Aorta (tissue), 5 donors: ENCODE measurements at regions not wholly inside any gene's neighbourhood (a gene's known extent, or its start where the extent isn't known, plus 50 kb on each side); places are given as distances from the start of the nearest gene placed in this dataset.

ENCODE experiments used
- ATAC-seq: fragments of 200-7000 bp; cut with Tn5 transposase; one replicate; pipeline ENCODE4 v1.9.1; 2022; ENCODE audit warnings: moderate library complexity; ENCODE audit not compliant: low FRiP score
- DNase-seq, 2 donors: peaks; one replicate each; pipeline ENCODE4 v3.0.0-alpha.2; 2020
- H3K27ac ChIP-seq, 2 donors: one replicate each; pipeline ENCODE4 v1.5.1; 2013; ENCODE audit warnings: low read length in 2 of 2, mild to moderate bottlenecking in 2 of 2, moderate library complexity in 2 of 2, control low read depth in 1 of 2, inconsistent platforms in 1 of 2, low read depth in 1 of 2
- H3K27me3 ChIP-seq, 2 donors: one replicate each; pipeline ENCODE4 v1.6.1; 2013; ENCODE audit warnings: control low read depth in 1 of 2, low read length in 1 of 2, mild to moderate bottlenecking in 1 of 2, moderate library complexity in 1 of 2; ENCODE audit not compliant: insufficient read depth in 2 of 2, control insufficient read depth in 1 of 2
- H3K36me3 ChIP-seq, 2 donors: one replicate each; pipeline ENCODE4 v1.6.1; 2013; ENCODE audit warnings: control low read depth in 1 of 2, low read length in 1 of 2, mild to moderate bottlenecking in 1 of 2; ENCODE audit not compliant: insufficient read depth in 2 of 2, control insufficient read depth in 1 of 2
- H3K4me1 ChIP-seq, 2 donors: one replicate each; pipeline ENCODE4 v1.6.1; 2013; ENCODE audit warnings: low read length in 2 of 2, control low read depth in 1 of 2, mild to moderate bottlenecking in 1 of 2, moderate library complexity in 1 of 2; ENCODE audit not compliant: insufficient read depth in 2 of 2, control insufficient read depth in 1 of 2
- H3K4me3 ChIP-seq, 2 donors: one replicate each; pipeline ENCODE4 v1.5.1; 2013; ENCODE audit warnings: low read length in 2 of 2, control low read depth in 1 of 2, mild to moderate bottlenecking in 1 of 2
- H3K9me3 ChIP-seq: one replicate; pipeline ENCODE4 v1.6.1; 2013; ENCODE audit warnings: mild to moderate bottlenecking, low read length; ENCODE audit not compliant: control insufficient read depth
- WGBS, 2 donors: extraction: QIAGEN DNeasy Blood & Tissue Kit; methylation state at CpG; one replicate each; pipeline ENCODE4 v1.1.7; 2013; 5-methylcytosine and 5-hydroxymethylcytosine counted together
- intact Hi-C, 2 donors: fragments of 100-400 bp; cut with DNase I; formaldehyde crosslinking; loops; one replicate each; pipeline versions ENCODE4 v1.14.2 to v1.15.0; 2022
- donor health status: healthy with polysubstance abuse.
- donor health status: Bipolar disorder and iron deficiency.
- donor health status: DM: no; HTN: no; CAD: no.
- donor health status: DM: no; HTN: no; CAD: no.
- donor health status: DM: yes; HTN: yes; CAD: no.

GRCh38 chr21:35853321-35854239 is 206.7 kb downstream of the SETD4 start:
- Histone ChIP-seq H3K36me3 (no peaks in the 10 kb centered on the region), H3K4me3 (no peak overlapping the region), H3K27me3 (no peaks in the 10 kb centered on the region), H3K4me1 (no peaks in the 10 kb centered on the region), H3K9me3 (no peaks in the 10 kb centered on the region), H3K27ac (no peak overlapping the region)
- no peak for DNase-seq
- WGBS, 2 donors: 92 to 95% methylated on average over 9 of the region's 9 CpGs
- intact Hi-C loops: loop anchor here (5.0 to 10.0 kb wide), 3 partner anchors 79 to 966 kb away; no protein-coding TSS in a partner anchor
- no peak for ATAC-seq

DNA sequence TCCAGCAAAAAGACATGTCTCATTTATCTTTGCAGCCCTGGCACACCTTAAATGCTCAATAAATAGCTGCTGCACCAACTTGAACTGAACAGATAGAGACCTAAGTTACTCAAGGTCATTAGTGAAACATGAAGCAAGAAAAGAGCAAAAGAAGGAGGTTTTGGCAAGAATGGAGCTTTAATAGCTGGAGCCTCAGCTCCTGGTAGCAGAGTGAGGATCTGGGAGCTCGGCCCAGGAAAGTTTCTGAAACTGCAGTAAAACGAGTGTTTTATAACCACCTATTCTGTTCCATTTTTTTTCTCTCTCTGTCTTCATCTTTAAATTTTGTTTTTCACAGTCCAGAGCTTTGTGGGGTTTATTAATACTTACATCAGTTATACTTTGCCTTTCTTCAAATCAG is 207.5 kb downstream of the SETD4 start:
- no peaks in the 10 kb centered on the region for H3K9me3 ChIP-seq
- no peaks in the 10 kb centered on the region for H3K36me3 ChIP-seq
- no peaks in the 10 kb centered on the region for H3K4me1 ChIP-seq
- no peak for ATAC-seq
- H3K27ac ChIP-seq: no peak overlapping the region
- intact Hi-C loops: loop anchor here (5.0 to 10.0 kb wide), 3 partner anchors 79 to 966 kb away; no protein-coding TSS in a partner anchor
- H3K4me3 ChIP-seq: no peak overlapping the region
- WGBS, 2 donors: 40 to 45% methylated on average over 2 of the region's 2 CpGs
- no peaks in the 10 kb centered on the region for H3K27me3 ChIP-seq
- no peak for DNase-seq

DNA sequence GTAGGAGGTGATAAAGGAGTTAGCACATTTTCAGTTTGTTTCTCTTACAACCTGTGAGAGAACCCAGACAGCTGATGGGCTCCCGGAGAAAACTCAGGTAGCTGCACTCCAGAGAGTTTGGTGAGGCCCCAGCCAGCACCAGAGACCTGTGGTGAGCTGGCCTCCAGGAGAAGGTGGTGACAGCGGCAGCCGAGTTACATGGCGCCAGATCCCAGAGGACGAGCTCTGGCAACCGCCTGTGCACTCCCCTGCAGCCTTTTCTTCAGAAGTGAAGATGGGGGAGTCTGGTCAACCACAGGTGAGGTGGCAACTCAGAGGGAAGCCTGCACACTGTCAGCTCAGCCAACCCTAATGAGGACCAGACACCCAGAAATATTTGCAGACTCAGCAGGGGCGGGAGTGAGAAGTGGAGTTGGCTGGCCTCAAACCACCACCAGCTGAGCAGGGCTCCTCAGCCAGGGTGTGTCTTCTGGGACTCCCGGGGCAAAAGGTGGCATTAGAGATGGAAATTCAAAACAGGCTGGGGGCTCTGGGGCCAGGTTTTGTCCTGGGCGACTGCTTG is 209.7 kb downstream of the SETD4 start:
- peak in 1 of 2 donors; percentile 53 for DNase-seq
- no peaks in the 10 kb centered on the region for H3K36me3 ChIP-seq
- peak overlapping the region; percentile 18 to 77 for H3K27ac ChIP-seq
- 3 to 7% methylated on average over 9 of the region's 9 CpGs for WGBS, 2 donors
- H3K4me3 ChIP-seq: no peak overlapping the region
- H3K4me1 ChIP-seq: no peaks in the 10 kb centered on the region
- H3K9me3 ChIP-seq: no peaks in the 10 kb centered on the region
- no peaks in the 10 kb centered on the region for H3K27me3 ChIP-seq
- intact Hi-C loops: loop anchor here (5.0 to 10.0 kb wide), 3 partner anchors 82 to 963 kb away; no protein-coding TSS in a partner anchor
- ATAC-seq: peak; percentile 23

- no peaks in the 10 kb centered on the region for H3K4me1 ChIP-seq
- H3K27me3 ChIP-seq: no peaks in the 10 kb centered on the region
- H3K4me3 ChIP-seq: no peak overlapping the region
- intact Hi-C loops: loop anchor here (5.0 to 10.0 kb wide), 3 partner anchors 82 to 963 kb away; no protein-coding TSS in a partner anchor
- no peaks in the 10 kb centered on the region for H3K9me3 ChIP-seq
- ATAC-seq (peak; percentile 82), DNase-seq (no peak)
- peak overlapping the region in 1 of 2 donors; percentile 77 for H3K27ac ChIP-seq
- WGBS, 2 donors: 1 to 3% methylated on average over 5 of the region's 5 CpGs
- H3K36me3 ChIP-seq: no peaks in the 10 kb centered on the region
These were observed 210.3 kb downstream of the SETD4 start for GRCh38 chr21:35850029-35850428.

DNA sequence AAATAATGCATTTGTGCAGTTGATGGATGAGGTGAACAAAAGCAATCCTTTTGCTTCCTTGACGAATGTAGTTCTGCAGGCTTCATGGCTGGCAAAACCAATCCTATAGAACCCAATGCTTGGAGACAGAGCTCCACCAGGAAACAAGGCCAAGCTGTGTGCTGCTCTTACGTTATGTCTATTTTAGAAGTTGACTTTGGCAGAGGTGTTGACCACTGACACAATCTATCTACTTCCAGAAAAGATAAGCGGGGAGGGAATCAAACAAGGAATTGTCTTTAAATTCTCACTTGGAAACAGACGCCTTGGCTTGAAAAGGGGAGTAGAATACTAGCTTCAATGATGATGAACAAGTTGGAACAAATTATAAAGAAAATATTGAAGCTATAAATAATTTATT is 211.2 kb downstream of the SETD4 start:
- no peaks in the 10 kb centered on the region for H3K36me3 ChIP-seq
- no peak overlapping the region for H3K4me3 ChIP-seq
- H3K27ac ChIP-seq: no peak overlapping the region
- ATAC-seq (no peak), DNase-seq (no peak)
- no peaks in the 10 kb centered on the region for H3K4me1 ChIP-seq
- intact Hi-C loops: no loop called here
- H3K9me3 ChIP-seq: no peaks in the 10 kb centered on the region
- 9 to 16% methylated on average over 4 of the region's 4 CpGs for whole genome bisulfite sequencing, 2 donors
- H3K27me3 ChIP-seq: no peaks in the 10 kb centered on the region

DNA sequence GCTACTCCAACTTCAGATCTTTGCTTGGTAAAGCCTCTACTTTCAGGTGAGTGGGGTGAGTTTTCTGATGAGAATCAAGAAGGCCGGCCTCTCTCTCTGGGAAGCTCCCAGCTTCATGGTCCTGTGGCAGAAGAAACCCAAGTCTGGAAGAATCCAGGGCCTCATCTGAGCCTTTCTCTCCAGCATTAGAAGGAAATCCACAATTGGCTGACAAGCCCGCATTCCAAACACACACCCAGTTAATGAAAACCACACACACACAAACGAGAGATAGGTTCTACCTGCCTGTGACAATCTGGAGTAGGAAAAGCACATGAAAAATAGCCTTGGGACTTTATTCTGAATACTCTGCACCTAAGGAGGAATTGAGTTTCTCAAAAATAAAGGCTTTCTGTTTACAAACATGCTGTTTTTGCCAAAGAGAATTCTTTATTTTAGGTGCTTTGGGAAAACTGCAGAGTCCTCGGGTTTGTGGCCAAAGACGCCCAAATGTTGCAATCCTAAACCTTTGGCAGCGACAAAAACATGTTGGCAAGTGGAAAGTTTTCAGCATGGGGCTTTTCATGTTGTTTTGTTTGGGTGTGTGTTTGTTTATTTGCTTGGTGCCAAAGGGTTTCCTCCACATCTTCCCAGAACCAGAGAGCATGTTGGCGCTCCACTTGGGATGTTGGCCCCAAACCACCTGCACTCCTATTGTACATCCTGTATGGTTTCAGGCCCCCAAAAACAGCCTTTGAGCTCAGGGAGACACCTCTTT is 216.2 kb downstream of the SETD4 start:
- 35 to 44% methylated on average over 7 of the region's 7 CpGs for WGBS, 2 donors

DNA sequence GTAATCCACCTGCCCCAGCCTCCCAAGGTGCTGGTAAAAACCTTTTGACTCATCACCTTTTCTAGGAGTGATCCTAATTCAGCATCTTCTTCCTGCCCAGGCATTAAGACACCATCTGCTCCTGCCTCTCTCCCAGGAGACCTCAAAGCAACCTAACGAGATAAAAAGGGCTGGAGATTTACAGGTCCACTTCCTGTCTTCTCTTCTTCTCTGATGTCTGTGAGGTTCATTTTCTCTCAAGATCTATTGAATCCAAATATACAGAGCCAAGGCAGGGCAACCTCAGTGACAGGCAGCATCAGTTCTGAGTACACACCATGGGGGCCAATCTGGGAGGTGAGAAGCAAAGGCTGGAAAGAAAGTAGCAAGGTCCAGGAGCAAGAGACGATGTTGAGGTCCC is 219.4 kb downstream of the SETD4 start:
- WGBS, 2 donors: 88 to 91% methylated on average over 2 of the region's 2 CpGs
- Histone ChIP-seq H3K4me1 (no peaks in the 10 kb centered on the region), H3K27me3 (no peaks in the 10 kb centered on the region), H3K9me3 (no peaks in the 10 kb centered on the region), H3K4me3 (no peak overlapping the region), H3K36me3 (no peaks in the 10 kb centered on the region), H3K27ac (no peak overlapping the region)
- DNase-seq: no peak
- intact Hi-C loops: loop anchor here (2.0 to 5.0 kb wide), 4 partner anchors 101 to 1096 kb away; no protein-coding TSS in a partner anchor
- no peak for ATAC-seq

More for the DNA sequence above, 216.2 kb downstream of the SETD4 start:
- Histone ChIP-seq H3K4me3 (no peak overlapping the region), H3K4me1 (no peaks in the 10 kb centered on the region), H3K27me3 (no peaks in the 10 kb centered on the region), H3K9me3 (no peaks in the 10 kb centered on the region), H3K36me3 (no peaks in the 10 kb centered on the region), H3K27ac (no peak overlapping the region)
- ATAC-seq (peak; percentile 31), DNase-seq (no peak)
- intact Hi-C loops: loop anchor here in 1 of 2 donors (5.0 kb wide), 3 partner anchors 98 to 1097 kb away; no protein-coding TSS in a partner anchor

DNA sequence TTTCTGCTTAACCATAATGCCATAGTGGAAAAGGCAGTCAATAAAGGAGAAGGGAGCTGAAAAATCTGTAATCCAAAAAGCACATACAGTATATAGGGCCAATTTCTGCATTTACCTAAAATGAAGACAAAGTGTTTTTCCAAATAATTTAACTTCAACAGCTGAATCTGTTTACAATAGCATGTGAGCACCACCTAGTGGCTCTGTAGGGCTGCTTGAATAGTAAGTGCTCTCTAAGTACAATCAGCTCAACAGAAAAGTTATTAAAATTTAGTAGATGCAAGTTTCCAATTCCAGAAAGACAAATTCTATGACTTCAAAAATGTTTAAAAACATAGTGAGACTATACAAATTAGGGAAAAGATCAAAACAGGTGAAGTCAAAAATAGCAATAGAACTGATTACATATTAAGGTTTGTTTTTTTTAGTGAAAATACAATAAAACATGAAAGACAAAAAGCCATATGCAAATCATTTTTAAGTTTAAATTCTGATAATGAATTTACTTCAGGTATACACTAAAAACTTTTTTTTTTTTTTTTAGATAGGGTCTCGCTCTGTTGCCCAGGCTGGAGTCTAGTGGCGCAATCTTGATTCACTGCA is 220.0 kb downstream of the SETD4 start:
- intact Hi-C loops: loop anchor here (2.0 to 5.0 kb wide), 4 partner anchors 102 to 1095 kb away; no protein-coding TSS in a partner anchor
- Histone ChIP-seq H3K9me3 (no peaks in the 10 kb centered on the region), H3K36me3 (no peaks in the 10 kb centered on the region), H3K4me3 (no peak overlapping the region), H3K4me1 (no peaks in the 10 kb centered on the region), H3K27ac (no peak overlapping the region), H3K27me3 (no peaks in the 10 kb centered on the region)
- WGBS, 2 donors: 97 to 98% methylated on average over 2 of the region's 2 CpGs
- DNase-seq: peak in 1 of 2 donors; percentile 67
- ATAC-seq: no peak
